CD14-positive monocyte (primary cell): ENCODE measurements at regions not wholly inside any gene's neighbourhood (a gene's known extent, or its start where the extent isn't known, plus 50 kb on each side); places are given as distances from the start of the nearest gene placed in this dataset.

Source experiments
- DNase-seq, 3 donors: peaks; one replicate each; pipeline ENCODE4 v3.0.0-alpha.2; 2011 to 2022
- H2AFZ ChIP-seq: 2 replicates; pipeline ENCODE4 v1.6.0; 2012; ENCODE audit warnings: mild to moderate bottlenecking, low read depth, low read length, inconsistent platforms; ENCODE audit not compliant: insufficient read depth, poor library complexity, severe bottlenecking
- H3K27ac ChIP-seq, 2 donors: 1 replicate in 1 of 2; 2 replicates in 1 of 2; pipeline ENCODE4 v1.5.1; 2012 to 2013; ENCODE audit warnings: low read length in 2 of 2, control low read depth in 1 of 2, inconsistent platforms in 1 of 2, low read depth in 1 of 2, mild to moderate bottlenecking in 1 of 2
- H3K27me3 ChIP-seq, 2 donors: one replicate each; pipeline versions ENCODE4 v1.6.0 to v1.6.1; 2011 to 2013; ENCODE audit warnings: low read length in 2 of 2; ENCODE audit not compliant: control insufficient read depth in 2 of 2, insufficient read depth in 2 of 2
- H3K36me3 ChIP-seq, 2 donors: replicated peaks in 1 of 2; 1 replicate in 1 of 2; 2 replicates in 1 of 2; pipeline versions ENCODE4 v1.5.1 to v1.6.1; 2012 to 2013; ENCODE audit warnings: low read length in 2 of 2, control low read depth in 1 of 2, inconsistent platforms in 1 of 2, mild to moderate bottlenecking in 1 of 2; ENCODE audit not compliant: insufficient read depth in 2 of 2, control insufficient read depth in 1 of 2
- H3K4me1 ChIP-seq, 2 donors: 1 replicate in 1 of 2; 2 replicates in 1 of 2; pipeline versions ENCODE4 v1.5.1 to v1.6.1; 2012 to 2013; ENCODE audit warnings: low read length in 2 of 2, control low read depth in 1 of 2, inconsistent platforms in 1 of 2, mild to moderate bottlenecking in 1 of 2, moderate library complexity in 1 of 2; ENCODE audit not compliant: insufficient read depth in 2 of 2, control insufficient read depth in 1 of 2
- H3K4me2 ChIP-seq: replicated peaks from 2 replicates; pipeline ENCODE3; 2012; ENCODE audit warnings: low read length, moderate library complexity, mild to moderate bottlenecking; ENCODE audit not compliant: poor library complexity, severe bottlenecking; ENCODE audit errors: extremely low read depth
- H3K4me3 ChIP-seq, 3 experiments: fragments of 200-600 bp in 1 of 3; sonication (generic) in 1 of 3; replicated peaks in 1 of 3; 1 replicate in 2 of 3; 2 replicates in 1 of 3; pipeline ENCODE4 v1.5.1; 2011 to 2013; ENCODE audit warnings: low read length in 3 of 3, mild to moderate bottlenecking in 3 of 3, control low read depth in 2 of 3, low read depth in 2 of 3, inconsistent platforms in 1 of 3, moderate library complexity in 1 of 3
- H3K79me2 ChIP-seq: 2 replicates; pipeline ENCODE4 v1.6.0; 2012; ENCODE audit warnings: mild to moderate bottlenecking, control low read depth, inconsistent platforms, low read length, moderate library complexity; ENCODE audit not compliant: insufficient read depth
- H3K9ac ChIP-seq: 2 replicates; pipeline ENCODE4 v1.6.0; 2017; ENCODE audit warnings: low read length, mild to moderate bottlenecking; ENCODE audit not compliant: insufficient read depth, poor library complexity, severe bottlenecking
- H3K9me3 ChIP-seq, 2 donors: replicated peaks in 1 of 2; 1 replicate in 1 of 2; 2 replicates in 1 of 2; pipeline versions ENCODE4 v1.5.1 to v1.6.1; 2012 to 2013; ENCODE audit warnings: low read length in 2 of 2, control low read depth in 1 of 2; ENCODE audit not compliant: control insufficient read depth in 1 of 2, insufficient read depth in 1 of 2
- H4K20me1 ChIP-seq: 2 replicates; pipeline ENCODE4 v1.6.0; 2012; ENCODE audit warnings: mild to moderate bottlenecking, low read length, control low read depth, moderate library complexity; ENCODE audit not compliant: insufficient read depth
- H3K27ac Mint-ChIP-seq, 7 donors: one replicate each; pipeline ENCODE4 v1.8.0; 2020; ENCODE audit warnings: mild to moderate bottlenecking in 7 of 7, mixed read lengths in 7 of 7, moderate library complexity in 6 of 7, inconsistent platforms in 2 of 7
- H3K27me3 Mint-ChIP-seq, 3 donors: one replicate each; pipeline ENCODE4 v1.8.0; 2021 to 2022; ENCODE audit warnings: low read depth in 3 of 3, mild to moderate bottlenecking in 3 of 3, mixed read lengths in 3 of 3, moderate library complexity in 3 of 3, inconsistent platforms in 1 of 3
- H3K36me3 Mint-ChIP-seq, 2 donors: one replicate each; pipeline ENCODE4 v1.8.0; 2020; ENCODE audit warnings: mixed read lengths in 2 of 2, inconsistent platforms in 1 of 2, mild to moderate bottlenecking in 1 of 2
- H3K4me1 Mint-ChIP-seq: one replicate; pipeline ENCODE4 v1.8.0; 2020; ENCODE audit warnings: mild to moderate bottlenecking, mixed read lengths
- H3K4me3 Mint-ChIP-seq, 2 donors: one replicate each; pipeline ENCODE4 v1.8.0; 2020; ENCODE audit warnings: mild to moderate bottlenecking in 2 of 2, mixed read lengths in 2 of 2, moderate library complexity in 1 of 2
- H3K9me3 Mint-ChIP-seq, 7 donors: one replicate each; pipeline ENCODE4 v1.8.0; 2020 to 2022; ENCODE audit warnings: mixed read lengths in 7 of 7, mild to moderate bottlenecking in 6 of 7, moderate library complexity in 6 of 7, inconsistent platforms in 2 of 7
- CTCF ChIP-seq: fragments of 200-600 bp; IDR thresholded peaks from one replicate; pipeline ENCODE4 v1.8.0; 2022; ENCODE audit warnings: antibody characterized with exemption, mild to moderate bottlenecking
- WGBS: methylation state at CpG from one replicate; pipeline ENCODE4 v1.1.5; 2013; ENCODE audit warnings: missing lambda C conversion rate; ENCODE audit not compliant: insufficient coverage; 5-methylcytosine and 5-hydroxymethylcytosine counted together
- intact Hi-C, 2 donors: fragments of 100-400 bp; cut with micrococcal nuclease; formaldehyde crosslinking; loops; one replicate each; pipeline versions ENCODE4 v1.15.0 to v1.15.1; 2023

DNA sequence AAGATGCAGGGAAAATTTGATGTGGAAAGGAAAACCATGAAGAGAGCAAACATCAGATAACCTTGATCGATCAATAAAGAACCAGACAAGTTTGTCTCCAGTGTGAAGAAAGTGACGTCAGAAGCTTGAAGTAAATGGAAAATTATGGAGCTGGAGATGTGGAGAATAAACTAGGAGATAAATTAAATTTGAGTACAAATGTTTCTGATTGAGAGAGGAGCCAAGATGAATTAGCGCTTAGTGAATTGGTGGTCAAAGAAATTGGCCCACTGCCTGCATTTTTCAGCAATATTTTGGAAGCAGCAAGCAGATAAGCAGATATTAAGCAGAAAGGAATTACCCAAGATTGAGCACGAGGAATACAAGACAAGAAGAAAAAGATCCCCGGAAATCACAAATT is 567.3 kb upstream of the ZNF385D start:
- no peak overlapping the region for H3K4me2 ChIP-seq
- no peaks in the 10 kb centered on the region for H3K4me1 Mint-ChIP-seq
- H3K4me3 ChIP-seq = no peak overlapping the region
- H3K9me3 Mint-ChIP-seq = peaks cover 0 to 4% (median 0%) of the 10 kb centered on the region in 7 donors
- 97% methylated on average over 3 of the region's 5 CpGs for WGBS
- no peaks in the 10 kb centered on the region for H3K36me3 Mint-ChIP-seq
- intact Hi-C loops = no loop called here
- H3K4me1 ChIP-seq = no peaks in the 10 kb centered on the region
- no peak overlapping the region for H3K27ac Mint-ChIP-seq
- no peaks in the 10 kb centered on the region for H3K36me3 ChIP-seq
- H2AFZ ChIP-seq = no peak overlapping the region
- TF ChIP-seq CTCF = no peak
- no peaks in the 10 kb centered on the region for H3K27me3 ChIP-seq
- H4K20me1 ChIP-seq = no peaks in the 10 kb centered on the region
- H3K27me3 Mint-ChIP-seq = peaks cover 0 to 1% (median 0%) of the 10 kb centered on the region in 3 donors
- H3K4me3 Mint-ChIP-seq = no peak overlapping the region
- no peak overlapping the region for H3K27ac ChIP-seq
- H3K9me3 ChIP-seq = no peaks in the 10 kb centered on the region
- H3K9ac ChIP-seq = no peak overlapping the region
- no peak for DNase-seq
- no peaks in the 10 kb centered on the region for H3K79me2 ChIP-seq

GRCh38 chr3:22319446-22319845 is 568.4 kb upstream of the ZNF385D start:
- Mint-ChIP-seq H3K4me1 (no peaks in the 10 kb centered on the region), H3K27me3 (peaks cover 0 to 1% (median 0%) of the 10 kb centered on the region in 3 donors), H3K27ac (no peak overlapping the region), H3K4me3 (no peak overlapping the region), H3K9me3 (peaks cover 0 to 4% (median 0%) of the 10 kb centered on the region in 7 donors), H3K36me3 (no peaks in the 10 kb centered on the region)
- TF ChIP-seq CTCF = no peak
- no peak overlapping the region for H3K4me2 ChIP-seq
- no peaks in the 10 kb centered on the region for H4K20me1 ChIP-seq
- no peaks in the 10 kb centered on the region for H3K4me1 ChIP-seq
- no peaks in the 10 kb centered on the region for H3K9me3 ChIP-seq
- H3K27ac ChIP-seq = no peak overlapping the region
- no peak for DNase-seq
- no peak overlapping the region for H3K9ac ChIP-seq
- H3K27me3 ChIP-seq = no peaks in the 10 kb centered on the region
- H3K4me3 ChIP-seq = no peak overlapping the region
- WGBS = 100% methylated on average over 1 of the region's 1 CpG
- no peaks in the 10 kb centered on the region for H3K79me2 ChIP-seq
- no peak overlapping the region for H2AFZ ChIP-seq
- no peaks in the 10 kb centered on the region for H3K36me3 ChIP-seq
- intact Hi-C loops = no loop called here
